GM19023 (cell line): ENCODE measurements at regions not wholly inside any gene's neighbourhood (a gene's known extent, or its start where the extent isn't known, plus 50 kb on each side); places are given as distances from the start of the nearest gene placed in this dataset.

Experiments used
- ATAC-seq: cut with Tn5 transposase; IDR thresholded peaks from one replicate; pipeline ENCODE4 v1.9.1; 2021; ENCODE audit warnings: mild to moderate bottlenecking, moderate library complexity; ENCODE audit not compliant: unreplicated experiment

DNA sequence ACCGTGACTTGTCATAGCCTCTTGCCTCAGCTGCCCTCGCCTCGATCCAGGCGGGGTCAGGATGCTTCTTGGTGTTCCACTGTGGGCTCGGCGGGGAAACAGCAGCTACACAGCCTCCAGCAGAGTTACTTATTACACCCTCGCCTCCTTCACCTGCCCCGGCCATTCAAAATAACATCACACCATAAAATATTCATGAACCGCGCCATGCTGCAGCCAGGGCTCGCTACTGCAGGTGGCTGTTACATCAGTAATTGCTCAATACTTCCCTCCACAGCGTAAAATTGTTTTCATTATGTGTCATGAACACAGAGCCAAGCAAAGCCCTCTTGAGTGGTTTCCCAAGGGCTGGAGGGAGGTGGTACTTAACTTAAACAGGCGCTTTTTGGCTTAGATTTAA lies 241.5 kb upstream of the SP8 start:
- no peak for ATAC-seq

DNA sequence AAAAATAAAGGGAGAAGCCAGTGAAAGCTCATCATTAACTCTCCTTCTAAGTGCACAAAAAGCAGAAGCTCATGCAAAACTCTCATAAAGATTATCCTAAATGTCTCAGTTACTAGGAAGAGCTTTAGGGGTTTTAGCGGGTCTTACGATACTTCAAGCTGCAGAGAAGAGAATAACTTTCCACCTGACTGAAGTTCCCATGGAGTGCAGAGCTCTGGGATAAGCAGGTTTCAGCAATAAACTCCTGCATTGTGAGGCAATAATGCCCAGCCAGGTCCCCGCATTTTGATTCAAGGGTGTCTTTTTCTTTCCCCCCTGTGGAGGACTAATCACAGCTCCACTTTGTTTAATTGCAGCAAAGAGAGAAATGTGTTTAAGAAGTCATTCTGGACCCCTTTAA lies 241.9 kb upstream of the SP8 start:
- no peak for ATAC-seq

DNA sequence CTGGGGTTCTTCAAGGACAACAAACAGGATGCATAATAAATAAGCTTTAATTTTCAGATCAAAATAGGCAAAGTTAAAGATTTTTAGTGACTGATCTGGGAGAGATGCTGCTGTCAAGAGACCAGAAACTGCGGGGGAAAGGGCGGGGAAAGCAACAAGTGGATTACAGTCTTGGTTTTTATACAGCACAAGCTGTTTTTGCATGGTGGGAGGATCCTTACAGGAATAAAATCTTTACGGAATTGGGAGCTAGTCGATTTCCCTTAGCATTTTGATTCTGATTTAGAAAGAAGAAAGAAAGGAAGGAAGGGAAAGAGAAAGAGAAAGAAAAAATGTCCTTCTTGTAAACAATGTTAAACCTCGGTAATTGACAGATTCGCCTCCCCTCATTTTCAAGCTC lies 242.3 kb upstream of the SP8 start:
- no peak for ATAC-seq

DNA sequence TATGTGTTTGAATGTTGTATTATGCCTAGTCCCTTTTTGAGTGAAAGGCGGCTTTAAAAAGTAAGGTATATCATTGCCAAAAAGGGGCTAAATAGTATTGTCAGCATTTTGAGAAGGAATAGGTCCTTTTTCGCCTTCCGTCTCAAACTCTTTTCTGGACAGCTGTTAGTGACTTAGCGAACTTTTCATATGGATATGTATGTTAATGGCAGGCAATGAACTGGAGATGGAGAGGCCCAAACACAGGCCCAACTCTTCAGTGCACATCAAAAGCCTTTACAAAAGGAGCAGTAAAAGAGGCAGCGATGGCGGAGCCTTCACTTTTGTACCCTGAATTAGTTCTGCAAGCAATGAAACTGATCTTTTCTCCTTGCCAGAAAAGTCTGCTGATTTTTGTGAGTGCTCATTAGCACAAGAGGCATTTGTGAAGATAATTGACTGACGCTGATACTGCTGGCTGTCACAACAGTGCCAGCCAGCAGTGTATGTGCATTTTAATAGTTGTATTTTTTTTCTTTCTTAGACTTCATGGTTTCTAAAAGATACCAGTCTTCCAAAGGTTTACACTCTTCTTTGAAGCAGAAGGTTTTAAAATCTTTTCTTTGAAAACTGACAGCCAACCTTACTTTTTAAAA lies 243.7 kb upstream of the SP8 start:
- no peak for ATAC-seq

DNA sequence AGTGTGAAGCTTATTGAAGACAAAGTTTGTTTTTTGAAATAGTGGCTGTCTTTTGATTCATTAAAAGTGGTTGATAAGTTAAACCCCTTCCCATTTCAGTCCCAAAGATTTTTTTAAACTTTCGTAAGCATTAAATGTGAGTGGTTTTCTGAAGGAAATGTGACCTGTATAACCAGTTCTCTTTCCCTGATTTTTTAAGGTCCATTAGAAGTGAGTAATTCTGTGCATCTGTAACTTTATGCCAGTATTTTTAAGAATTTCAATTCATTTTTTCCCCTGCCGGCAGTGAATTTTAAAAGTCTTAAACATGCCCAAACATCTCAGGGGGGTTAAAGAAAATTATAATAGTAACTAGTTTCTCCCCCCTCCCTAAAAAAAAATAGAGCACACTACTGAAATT lies 254.6 kb upstream of the SP8 start:
- ATAC-seq: no peak

DNA sequence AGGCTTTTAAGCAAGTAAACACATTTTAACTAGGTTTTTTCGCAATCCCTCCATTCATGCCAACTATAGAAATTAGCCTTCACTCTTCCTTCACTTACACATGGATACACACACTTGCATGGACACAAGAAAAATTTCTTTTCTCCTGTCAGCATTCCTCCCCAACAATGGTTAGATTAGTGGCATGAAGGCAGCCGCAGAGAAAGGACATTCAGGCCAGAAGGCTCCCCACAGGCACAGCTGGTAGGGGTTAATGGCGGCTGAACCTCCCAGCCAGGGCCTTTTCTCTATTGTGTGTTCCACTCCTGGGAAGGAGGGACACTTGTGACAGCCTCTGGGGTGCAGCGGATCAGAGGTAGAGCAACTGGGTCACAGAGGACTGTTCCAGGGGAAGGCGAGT lies 255.0 kb upstream of the SP8 start:
- no peak for ATAC-seq

DNA sequence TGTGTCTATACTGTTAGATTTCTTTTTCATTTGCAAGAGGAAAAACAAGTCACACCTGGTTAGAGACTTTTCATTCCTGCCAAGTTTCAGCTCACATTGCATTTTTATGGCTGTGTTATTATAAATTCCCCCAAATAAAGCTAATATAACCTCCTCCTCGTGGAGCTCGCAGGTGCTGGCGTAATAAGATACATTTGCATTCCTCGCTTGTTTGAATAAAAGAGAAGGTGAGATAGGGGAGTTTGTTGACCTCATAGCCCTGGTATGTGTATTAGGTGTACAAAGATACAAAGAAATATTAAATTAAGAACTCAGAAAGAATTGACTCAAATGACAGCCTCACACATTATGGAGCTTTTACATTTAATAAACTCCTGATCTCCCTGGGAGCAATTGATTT lies 257.7 kb upstream of the SP8 start:
- no peak for ATAC-seq

DNA sequence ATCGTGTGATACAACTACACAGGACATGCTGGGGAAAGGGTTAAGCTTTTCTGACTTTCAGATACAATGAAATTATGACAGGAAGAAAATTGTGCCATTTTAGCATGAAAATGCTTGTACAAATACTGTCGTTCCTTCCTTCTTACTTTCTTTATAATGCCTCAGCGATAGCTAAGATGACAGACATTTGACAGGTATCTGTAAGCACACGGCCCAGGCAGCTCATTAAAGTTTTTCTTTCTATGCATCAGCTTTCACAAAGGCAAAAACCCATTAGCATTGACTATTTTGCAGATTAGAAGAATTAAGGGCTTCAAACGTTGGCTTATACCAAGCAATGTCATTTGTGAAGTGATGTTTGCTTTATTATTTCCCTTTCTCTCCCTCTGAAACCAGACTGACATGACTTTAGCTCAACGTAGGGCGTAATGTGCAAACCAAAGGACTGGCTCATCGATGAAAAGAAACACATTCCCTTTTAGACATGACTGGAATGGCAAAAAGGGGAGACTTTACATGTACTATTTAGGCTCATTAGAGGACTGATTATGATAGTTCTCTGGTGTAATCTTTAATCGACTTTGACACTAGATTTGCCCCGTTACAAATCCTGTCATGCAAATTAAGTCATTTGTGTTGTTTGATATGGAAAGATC lies 258.4 kb upstream of the SP8 start:
- no peak for ATAC-seq

DNA sequence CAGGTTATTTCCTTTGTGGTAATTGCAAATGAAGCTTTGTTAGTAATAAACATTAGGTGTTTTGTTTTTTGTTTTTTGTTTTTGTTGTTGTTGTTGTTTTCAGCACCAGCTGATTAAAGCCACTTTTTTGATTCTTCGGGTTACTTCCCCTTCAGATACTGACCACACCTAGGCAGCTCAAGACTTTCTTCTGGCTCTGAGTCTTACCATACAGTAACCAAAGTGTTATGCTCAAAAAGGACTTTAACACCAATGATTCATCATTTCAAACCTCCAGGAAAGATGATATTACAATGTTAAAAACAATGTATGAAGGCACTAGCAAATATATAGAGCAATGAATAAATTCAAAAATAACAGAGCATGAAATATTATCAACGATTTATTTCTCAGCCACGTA lies 265.2 kb upstream of the SP8 start:
- ATAC-seq: no peak

DNA sequence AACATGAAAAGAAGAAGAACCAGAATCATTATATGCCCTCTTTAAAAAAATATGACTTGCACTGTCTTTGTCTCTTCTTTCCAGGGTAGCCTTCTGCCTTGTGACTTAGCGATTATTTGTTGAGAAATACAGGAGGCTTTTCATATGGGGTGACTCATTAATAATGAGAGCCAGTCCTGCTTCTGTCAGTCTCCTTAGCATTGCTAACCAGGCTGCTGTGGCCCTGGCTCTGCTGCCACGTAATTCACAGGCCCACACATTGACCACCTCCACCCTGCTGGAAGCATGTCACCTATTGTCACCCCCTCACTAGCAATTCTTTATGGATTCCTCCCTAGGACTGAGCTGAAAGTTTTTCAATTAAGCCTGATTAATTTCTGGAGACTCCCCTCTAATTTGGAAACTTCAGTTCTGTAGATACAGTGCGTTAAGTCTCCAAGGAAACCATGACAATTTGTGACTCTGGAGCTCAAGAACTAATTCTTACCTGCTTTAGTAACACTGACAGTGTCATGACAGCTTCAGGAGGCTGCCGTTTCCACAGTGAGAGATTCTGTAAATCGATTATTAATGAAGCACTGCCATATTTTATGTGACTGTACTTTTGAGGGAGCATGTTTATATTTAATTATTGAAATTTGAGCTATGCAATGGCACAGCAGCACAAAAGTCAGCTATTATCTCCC lies 267.9 kb upstream of the SP8 start:
- ATAC-seq: no peak

DNA sequence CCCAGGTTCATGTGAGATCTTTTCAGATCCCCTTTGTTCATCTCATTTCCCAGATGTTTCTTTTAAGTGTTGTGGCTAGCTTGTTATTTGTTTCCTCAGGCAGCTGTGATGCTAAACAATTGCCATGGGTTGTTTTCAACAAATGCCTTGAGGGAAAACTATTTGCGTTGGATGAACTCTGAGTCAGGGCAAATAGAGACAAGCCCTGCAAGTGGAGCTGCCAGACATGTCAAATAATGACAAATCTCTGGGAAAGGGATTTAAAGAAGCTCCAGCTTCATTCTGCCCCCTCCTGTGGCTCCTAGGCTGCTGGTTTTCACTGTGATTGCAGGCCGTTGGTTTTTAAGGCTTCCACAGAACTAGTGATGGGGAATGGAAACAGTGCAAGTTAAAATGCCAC lies 272.4 kb upstream of the SP8 start:
- no peak for ATAC-seq

DNA sequence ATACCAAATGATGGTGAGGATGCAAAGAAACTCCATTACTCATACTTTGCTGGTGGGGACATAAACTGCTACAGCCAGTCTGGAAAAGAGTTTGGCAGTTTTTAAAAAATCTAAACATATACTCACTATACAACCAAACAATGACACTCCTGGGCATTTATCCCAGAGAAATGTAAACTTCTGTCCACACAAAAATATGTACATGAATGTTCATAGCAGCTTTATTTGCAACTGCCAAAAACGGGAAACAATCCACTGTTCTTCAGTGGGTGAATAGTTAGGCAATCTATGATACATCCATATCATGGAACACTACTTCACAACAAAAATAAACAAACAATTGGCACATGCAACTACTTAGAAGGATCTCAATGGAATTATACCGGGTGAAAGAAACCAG lies 276.4 kb upstream of the SP8 start:
- ATAC-seq: no peak

DNA sequence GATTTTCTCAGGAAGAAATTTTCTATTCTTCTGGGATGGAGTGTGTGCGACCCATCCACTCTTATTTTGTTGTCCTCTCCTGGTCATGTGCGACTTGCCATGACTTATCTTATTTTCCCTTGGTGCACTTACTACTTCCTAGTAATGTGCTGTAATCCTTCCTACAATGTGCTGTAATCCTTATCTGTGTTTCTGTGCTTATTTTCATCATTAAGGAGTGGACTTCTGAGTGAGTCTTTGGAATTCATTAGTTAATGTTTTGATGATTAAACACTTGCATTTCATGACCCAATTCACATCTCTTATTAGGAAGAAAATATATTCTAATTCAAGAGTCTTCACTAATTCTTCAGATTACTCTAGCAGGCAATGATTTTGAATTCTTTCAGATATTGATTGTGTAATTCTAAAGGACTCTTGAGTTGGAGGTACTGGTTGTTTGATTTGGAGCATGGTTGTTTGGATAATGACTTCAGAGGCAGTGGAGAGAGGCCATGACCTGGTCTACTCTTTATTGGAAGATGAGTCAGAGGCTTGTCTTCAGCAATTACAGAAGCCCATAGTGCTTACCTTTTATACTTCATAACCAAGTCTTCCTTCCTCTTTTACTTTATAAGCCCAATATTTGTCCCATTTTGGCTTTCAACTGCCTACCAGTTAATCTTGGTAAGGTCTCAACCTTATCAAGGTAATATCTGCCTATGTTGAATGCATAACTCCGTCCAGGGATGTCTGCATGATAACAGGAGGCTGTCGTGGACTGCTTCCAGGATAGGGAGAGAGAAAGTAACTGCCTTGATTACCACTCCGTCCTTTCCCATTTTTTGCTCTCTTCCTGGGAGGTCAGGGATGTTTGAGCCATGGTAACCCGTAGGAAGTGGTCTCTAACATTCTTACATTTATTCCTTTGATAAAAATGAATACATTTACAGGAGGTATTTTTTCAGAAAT lies 278.3 kb upstream of the SP8 start:
- ATAC-seq: no peak

DNA sequence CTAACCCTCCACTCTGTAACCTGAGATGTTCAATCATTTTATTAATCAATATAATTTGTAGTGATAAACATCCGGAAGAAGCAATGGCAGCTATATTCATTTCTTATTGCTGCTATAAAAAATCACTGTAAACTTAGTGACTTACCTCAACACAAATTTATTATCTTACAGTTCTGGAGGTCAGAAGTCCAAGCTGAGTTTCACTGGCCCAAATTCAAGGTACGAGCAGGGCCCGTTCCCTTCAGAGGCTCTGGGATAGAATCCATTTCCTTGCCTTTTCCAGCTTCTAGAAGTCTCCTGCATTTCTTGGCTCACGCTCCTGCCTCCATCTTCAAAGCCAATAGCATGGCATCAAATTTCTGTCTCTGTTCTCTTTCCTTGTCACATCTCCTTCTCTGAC lies 279.5 kb upstream of the SP8 start:
- ATAC-seq: no peak

DNA sequence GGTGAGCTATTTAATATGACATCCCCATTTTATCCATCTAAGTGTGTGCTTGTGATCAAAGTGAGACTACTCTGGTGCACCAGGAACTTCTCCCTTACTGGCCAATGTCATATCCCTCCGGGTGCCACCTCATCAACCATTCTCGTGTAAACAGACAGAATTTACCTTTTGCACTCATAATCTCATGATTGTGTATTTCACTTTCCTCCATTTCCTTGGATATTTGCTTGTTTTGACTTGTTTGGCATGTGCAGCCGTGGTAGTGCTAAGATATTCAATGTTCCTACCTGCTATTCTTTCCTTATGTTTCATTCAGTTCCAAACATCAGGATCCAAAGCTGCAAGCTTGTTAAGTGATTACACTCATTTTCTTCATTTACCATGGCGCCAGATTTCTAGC lies 280.5 kb upstream of the SP8 start:
- ATAC-seq: no peak

DNA sequence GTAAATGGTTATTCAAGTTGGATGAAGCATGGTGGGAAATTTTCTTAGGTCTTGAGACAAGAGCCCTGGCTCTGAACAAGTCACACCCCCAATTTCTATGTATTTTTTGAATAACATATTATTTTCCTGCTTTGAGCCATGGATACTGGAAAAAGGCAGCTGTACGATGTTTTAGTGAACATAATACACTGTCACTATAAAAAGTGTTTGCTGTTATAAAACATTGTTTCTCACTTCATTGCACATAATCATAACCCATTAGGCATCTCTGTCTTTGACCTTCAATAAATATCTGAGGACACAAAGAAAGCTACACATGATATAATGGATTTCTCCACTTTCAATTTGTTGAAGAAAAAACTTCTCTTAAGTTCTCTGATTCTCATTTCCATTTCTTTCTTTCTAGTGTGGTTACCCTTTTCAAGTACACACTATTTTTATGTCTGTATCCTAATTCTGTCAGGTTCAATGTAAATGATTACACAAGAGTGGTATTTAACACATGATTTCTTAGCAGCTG lies 283.9 kb upstream of the SP8 start:
- no peak for ATAC-seq

DNA sequence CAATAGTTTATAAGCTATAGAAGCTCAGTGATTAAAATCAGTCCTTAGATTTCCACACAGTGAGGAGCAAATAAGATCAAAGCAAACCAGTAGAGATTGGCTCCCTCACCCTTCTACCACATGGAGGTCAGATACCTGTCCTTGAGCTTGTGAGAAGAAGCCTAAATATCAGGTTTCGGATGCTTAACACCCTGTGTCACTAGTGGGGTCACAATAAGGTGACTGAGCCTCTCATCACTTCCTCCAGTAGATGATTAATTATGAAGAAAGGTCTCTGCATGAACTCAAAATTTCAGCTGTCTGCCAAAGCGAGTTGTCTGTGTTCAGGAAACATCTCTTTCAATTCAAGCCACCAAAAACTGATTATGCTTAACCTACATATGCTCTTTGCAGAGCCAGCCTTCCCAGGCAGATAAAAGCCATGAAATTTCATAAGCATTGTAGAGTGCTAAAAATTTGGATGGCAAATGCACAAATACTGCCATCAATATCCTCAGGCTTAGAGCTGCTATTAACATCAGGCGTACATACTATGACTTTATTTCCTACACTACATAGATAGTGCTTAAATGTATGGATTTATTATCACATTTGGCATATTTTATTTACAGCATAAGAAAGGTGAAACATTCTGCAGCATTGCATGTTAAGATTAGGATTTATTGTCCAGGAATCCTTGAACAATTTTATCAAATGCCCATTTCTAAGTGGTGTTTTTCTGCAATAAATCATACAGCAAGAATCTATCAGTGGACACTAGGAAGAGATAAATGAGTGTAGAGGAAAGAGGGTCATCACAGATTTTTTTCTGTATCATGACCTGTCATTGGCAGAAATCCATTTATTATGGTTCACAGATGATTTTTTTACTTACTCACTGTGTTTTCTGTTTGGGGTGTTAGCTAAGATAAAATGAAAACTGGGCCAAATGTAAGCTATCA lies 285.1 kb upstream of the SP8 start:
- no peak for ATAC-seq

DNA sequence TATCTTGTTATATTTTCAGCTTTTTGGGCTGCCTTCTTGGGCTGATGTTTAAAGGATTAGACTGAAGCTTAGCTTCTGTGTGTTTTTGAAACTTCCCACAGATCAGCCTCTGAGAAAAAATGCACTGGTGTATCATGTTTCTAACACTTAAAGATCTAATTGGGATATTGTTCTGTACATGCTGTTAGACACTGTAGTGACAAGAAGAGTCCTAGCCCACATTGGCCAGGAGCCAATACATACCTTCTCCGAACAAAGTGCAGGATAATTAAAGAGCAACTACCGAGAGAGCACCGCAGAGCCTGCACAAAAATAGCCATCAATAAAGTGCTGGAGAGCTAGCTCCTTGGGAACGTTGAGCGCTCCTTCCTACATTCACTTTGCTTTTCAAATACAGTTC lies 289.4 kb upstream of the SP8 start:
- no peak for ATAC-seq

DNA sequence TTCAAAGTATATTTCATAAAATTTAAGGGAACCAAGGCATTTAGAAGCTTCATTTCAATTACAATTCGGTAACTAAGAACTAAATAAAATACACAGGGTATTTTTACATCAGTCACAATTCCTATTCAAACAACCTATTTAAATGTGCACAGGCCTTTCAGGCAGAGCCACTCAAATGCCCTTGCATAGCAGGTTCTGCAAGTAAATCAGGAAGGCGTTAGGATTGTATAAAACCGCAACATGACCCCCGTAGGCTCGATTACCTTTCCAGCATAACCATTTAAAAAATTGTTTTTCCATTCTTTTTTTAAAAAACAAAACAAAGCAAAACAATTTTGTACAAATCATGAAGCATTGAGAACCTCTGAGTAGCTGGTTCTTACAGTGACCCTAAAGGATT lies 289.9 kb upstream of the SP8 start:
- ATAC-seq: no peak

DNA sequence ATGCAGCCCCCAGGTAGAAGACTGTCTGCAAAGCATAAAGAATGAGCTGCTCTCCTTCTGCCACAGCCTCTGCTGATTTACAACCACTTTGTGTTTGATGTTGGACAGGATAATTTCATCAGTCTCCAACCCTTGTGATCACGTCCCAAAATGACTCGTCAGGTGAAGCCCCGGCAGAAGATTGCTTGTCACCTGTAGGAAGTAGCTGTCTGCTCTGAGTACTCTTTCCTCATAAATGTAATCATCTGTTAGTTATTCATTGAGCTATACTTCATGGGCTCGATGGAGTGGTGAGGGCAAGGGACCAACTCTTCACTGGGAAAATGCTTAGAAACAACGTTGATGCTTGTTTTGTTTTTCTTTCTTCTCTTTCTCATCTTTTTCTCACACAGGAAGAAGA lies 290.9 kb upstream of the SP8 start:
- ATAC-seq: no peak
